MM.1S (cell line): ENCODE measurements at regions not wholly inside any gene's neighbourhood (a gene's known extent, or its start where the extent isn't known, plus 50 kb on each side); places are given as distances from the start of the nearest gene placed in this dataset.

Experiments used
- EZH2 ChIP-seq: fragments of 300-600 bp; sonication (generic); optimal IDR thresholded peaks from 2 replicates; pipeline ENCODE3; 2017; ENCODE audit warnings: low read depth, mild to moderate bottlenecking, antibody characterized with exemption, low read length, mixed read lengths
- EZH2phosphoT487 ChIP-seq: fragments of 300-600 bp; sonication (generic); IDR thresholded peaks from 2 replicates; pipeline ENCODE4 v1.6.1; 2018; ENCODE audit warnings: antibody characterized with exemption, low read length
- TF ChIP-seq, protein P1 (sequence below): fragments of 300-600 bp; sonication (generic); IDR thresholded peaks from 2 replicates; pipeline ENCODE4 v1.5.1; 2016; ENCODE audit warnings: antibody characterized with exemption, low read length, mixed read lengths

GRCh38 chr5:97434021-97434420 is 251.0 kb upstream of the RIOK2 start:
- TF ChIP-seq, protein P1, sequence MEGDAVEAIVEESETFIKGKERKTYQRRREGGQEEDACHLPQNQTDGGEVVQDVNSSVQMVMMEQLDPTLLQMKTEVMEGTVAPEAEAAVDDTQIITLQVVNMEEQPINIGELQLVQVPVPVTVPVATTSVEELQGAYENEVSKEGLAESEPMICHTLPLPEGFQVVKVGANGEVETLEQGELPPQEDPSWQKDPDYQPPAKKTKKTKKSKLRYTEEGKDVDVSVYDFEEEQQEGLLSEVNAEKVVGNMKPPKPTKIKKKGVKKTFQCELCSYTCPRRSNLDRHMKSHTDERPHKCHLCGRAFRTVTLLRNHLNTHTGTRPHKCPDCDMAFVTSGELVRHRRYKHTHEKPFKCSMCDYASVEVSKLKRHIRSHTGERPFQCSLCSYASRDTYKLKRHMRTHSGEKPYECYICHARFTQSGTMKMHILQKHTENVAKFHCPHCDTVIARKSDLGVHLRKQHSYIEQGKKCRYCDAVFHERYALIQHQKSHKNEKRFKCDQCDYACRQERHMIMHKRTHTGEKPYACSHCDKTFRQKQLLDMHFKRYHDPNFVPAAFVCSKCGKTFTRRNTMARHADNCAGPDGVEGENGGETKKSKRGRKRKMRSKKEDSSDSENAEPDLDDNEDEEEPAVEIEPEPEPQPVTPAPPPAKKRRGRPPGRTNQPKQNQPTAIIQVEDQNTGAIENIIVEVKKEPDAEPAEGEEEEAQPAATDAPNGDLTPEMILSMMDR = no peak
- no peak for TF ChIP-seq EZH2phosphoT487
- no peak for TF ChIP-seq EZH2
